Upper lobe of left lung (tissue), 6 donors: ENCODE measurements at regions not wholly inside any gene's neighbourhood (a gene's known extent, or its start where the extent isn't known, plus 50 kb on each side); places are given as distances from the start of the nearest gene placed in this dataset.
"Not testable (repeated sequence)": the region's sequence is repeated elsewhere in the genome, so short reads cannot be mapped to it uniquely, and the experiment has no call there.

Experiments used
- ATAC-seq, 2 donors: fragments of 200-7000 bp; cut with Tn5 transposase; one replicate each; pipeline ENCODE4 v1.9.1; 2022; ENCODE audit warnings: mild to moderate bottlenecking in 2 of 2, moderate library complexity in 2 of 2; ENCODE audit not compliant: low FRiP score in 2 of 2
- DNase-seq, 2 donors: peaks; one replicate each; pipeline ENCODE4 v3.0.0-alpha.2; 2019 to 2020
- H3K27ac ChIP-seq, 4 donors: fragments of 200-600 bp; sonication (generic); one replicate each; pipeline ENCODE4 v1.5.1; 2016 to 2019
- H3K27me3 ChIP-seq, 4 donors: fragments of 200-600 bp; sonication (generic); one replicate each; pipeline ENCODE4 v1.5.1; 2017 to 2019
- H3K36me3 ChIP-seq, 4 donors: fragments of 200-600 bp; sonication (generic); one replicate each; pipeline ENCODE4 v1.5.1; 2016 to 2019
- H3K4me1 ChIP-seq, 4 donors: fragments of 200-600 bp; sonication (generic); one replicate each; pipeline ENCODE4 v1.5.1; 2018 to 2019
- H3K4me3 ChIP-seq, 4 donors: fragments of 200-600 bp; sonication (generic); one replicate each; pipeline ENCODE4 v1.5.1; 2017 to 2019; ENCODE audit warnings: mild to moderate bottlenecking in 2 of 4, moderate library complexity in 1 of 4
- H3K9me3 ChIP-seq, 4 donors: fragments of 200-600 bp; sonication (generic); one replicate each; pipeline ENCODE4 v1.5.1; 2018 to 2019
- EP300 ChIP-seq, 4 donors: sonication (generic); formaldehyde crosslinking; IDR thresholded peaks; one replicate each; pipeline ENCODE4 v1.5.1; 2017; ENCODE audit warnings: antibody characterized with exemption in 4 of 4, control low read depth in 2 of 4
- POLR2A ChIP-seq, 4 donors: fragments of 450-650 bp; IDR thresholded peaks; one replicate each; pipeline ENCODE4 v1.5.1; 2016 to 2017; ENCODE audit warnings: antibody characterized with exemption in 4 of 4, mild to moderate bottlenecking in 2 of 4
- POLR2AphosphoS5 ChIP-seq, 2 donors: sonication (generic); formaldehyde crosslinking; IDR thresholded peaks; one replicate each; pipeline ENCODE4 v1.5.1; 2017; ENCODE audit warnings: antibody characterized with exemption in 2 of 2
- WGBS, 2 donors: methylation state at CpG; one replicate each; pipeline ENCODE4 v1.1.5; 2017 to 2018; 5-methylcytosine and 5-hydroxymethylcytosine counted together
- TF ChIP-seq, protein P1 (sequence below), 6 experiments: fragments of 450-650 bp in 4 of 6; fragments of 200-600 bp in 2 of 6; sonication (generic) in 2 of 6; IDR thresholded peaks; one replicate each; pipeline ENCODE4 v1.5.1; 2016 to 2019; ENCODE audit warnings: antibody characterized with exemption in 6 of 6
- donor health status: DM: no; HTN: no; CAD: no; lungs with moderate emphysema.
- donor health status: DM: no; HTN: yes; CAD: no; lungs with severe emphysema.

DNA sequence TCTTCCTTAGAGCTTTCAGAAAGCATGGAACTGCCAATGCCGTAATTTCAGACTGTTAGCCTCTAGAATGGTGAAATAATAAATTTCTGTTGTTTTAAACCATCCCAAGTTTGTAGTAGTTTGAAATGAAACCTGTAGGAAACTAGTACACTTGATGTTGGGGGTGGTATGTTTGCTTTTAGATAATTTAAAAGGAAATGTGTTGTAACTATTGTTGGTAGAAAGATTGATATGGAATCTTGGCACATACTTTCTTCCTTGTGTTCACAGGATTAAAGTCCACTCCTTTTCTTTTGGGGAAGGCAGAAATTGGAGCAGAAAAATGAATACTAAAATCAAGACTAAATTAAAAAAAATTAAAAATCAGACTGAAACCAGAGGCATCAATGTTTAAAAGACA lies 66.0 kb upstream of the ARRDC3 start:
- no peaks in the 10 kb centered on the region for H3K36me3 ChIP-seq
- no peak overlapping the region for H3K27ac ChIP-seq
- H3K4me1 ChIP-seq, result no peaks in the 10 kb centered on the region
- DNase-seq (no peak), ATAC-seq (no peak)
- no peak for TF ChIP-seq POLR2AphosphoS5 (IDR thresholded peaks at IDR 0.05)
- TF ChIP-seq POLR2A (IDR thresholded peaks at IDR 0.05), result no peak
- no peak for TF ChIP-seq EP300 (IDR thresholded peaks at IDR 0.05)
- TF ChIP-seq, protein P1, sequence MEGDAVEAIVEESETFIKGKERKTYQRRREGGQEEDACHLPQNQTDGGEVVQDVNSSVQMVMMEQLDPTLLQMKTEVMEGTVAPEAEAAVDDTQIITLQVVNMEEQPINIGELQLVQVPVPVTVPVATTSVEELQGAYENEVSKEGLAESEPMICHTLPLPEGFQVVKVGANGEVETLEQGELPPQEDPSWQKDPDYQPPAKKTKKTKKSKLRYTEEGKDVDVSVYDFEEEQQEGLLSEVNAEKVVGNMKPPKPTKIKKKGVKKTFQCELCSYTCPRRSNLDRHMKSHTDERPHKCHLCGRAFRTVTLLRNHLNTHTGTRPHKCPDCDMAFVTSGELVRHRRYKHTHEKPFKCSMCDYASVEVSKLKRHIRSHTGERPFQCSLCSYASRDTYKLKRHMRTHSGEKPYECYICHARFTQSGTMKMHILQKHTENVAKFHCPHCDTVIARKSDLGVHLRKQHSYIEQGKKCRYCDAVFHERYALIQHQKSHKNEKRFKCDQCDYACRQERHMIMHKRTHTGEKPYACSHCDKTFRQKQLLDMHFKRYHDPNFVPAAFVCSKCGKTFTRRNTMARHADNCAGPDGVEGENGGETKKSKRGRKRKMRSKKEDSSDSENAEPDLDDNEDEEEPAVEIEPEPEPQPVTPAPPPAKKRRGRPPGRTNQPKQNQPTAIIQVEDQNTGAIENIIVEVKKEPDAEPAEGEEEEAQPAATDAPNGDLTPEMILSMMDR (IDR thresholded peaks at IDR 0.05), result no peak
- no peaks in the 10 kb centered on the region for H3K9me3 ChIP-seq
- WGBS, 2 donors, result 63 to 94% methylated on average over 1 of the region's 1 CpG
- H3K4me3 ChIP-seq, result no peak overlapping the region
- no peaks in the 10 kb centered on the region for H3K27me3 ChIP-seq

DNA sequence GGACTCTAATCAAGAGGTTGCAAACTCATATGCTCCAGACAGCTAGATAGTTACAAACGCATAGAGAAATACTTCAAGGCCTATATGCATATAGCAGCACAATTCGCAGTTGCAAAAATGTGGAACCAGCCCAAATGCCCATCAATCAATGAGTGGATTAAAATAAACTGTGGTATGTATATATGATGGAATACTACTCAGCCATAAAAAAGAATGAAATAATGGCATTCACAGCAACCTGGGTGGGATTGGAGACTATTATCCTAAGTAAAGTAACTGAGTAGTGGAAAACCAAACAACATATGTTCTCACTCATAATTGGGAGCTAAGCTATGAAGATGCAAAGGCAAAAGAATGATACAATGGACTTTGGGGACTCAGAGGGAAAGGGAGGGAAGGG lies 65.0 kb upstream of the ARRDC3 start:
- not testable (repeated sequence) for H3K27ac ChIP-seq, H3K27me3 ChIP-seq, DNase-seq, H3K4me1 ChIP-seq, H3K4me3 ChIP-seq, H3K36me3 ChIP-seq, H3K9me3 ChIP-seq, ATAC-seq
- WGBS, 2 donors, result 98 to 100% methylated on average over 2 of the region's 2 CpGs

DNA sequence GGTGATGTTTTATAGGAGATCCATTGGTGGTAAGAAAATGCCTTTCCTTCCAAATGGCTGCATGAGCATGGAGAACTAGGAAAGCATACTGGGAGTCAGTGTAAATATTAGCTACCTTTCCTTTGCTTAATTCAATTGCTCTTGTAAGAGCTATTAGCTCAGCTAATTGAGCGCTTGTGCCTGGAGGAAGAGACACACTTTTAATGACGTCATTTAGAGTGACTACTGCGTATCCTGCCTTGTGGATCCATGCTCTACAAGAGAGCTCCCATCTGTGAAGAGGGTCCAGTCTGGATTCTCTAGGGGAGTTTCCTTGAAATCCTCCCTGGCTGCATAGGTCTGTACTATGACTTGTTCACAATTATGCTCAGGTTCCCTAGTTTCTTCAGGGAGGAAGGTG lies 63.8 kb upstream of the ARRDC3 start:
- H3K27me3 ChIP-seq, DNase-seq, H3K4me1 ChIP-seq, H3K36me3 ChIP-seq, H3K9me3 ChIP-seq, ATAC-seq, H3K4me3 ChIP-seq, H3K27ac ChIP-seq: not testable (repeated sequence)
- WGBS, 2 donors, result 51 to 63% methylated on average over 3 of the region's 3 CpGs

DNA sequence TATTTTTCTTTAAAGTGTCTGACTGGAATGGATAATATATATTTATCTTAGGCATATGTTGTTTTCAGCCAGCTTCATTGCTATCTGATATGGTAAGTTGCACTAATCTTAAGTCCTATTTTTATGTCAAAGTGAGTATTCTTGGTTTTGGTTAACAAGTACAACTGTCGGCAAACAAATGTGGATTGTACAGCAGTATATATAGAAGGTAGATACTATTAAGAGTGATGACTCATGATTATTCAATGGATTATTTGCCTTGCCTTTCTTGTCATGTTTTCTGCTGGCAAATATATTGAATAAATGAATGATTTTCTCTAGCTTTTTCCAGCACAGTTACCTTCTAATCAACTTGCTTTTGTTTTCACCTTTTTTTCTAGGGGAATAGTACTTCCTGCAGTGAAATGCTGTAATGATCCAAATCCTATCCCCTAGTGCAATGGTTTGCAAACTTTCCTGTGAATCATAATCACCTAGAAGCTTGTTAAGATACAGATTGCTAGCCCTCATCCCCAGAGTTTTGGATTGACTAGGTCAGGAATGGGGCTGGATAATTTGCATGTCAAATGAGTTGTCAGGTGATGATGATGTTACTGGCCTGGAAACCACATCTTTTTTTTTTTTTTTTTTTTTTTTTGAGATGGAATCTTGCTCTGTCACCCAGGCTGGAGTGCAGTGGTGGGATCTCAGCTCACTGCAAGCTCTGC lies 60.8 kb upstream of the ARRDC3 start:
- no peaks in the 10 kb centered on the region for H3K36me3 ChIP-seq
- TF ChIP-seq POLR2AphosphoS5 (IDR thresholded peaks at IDR 0.05) (no peak), EP300 (IDR thresholded peaks at IDR 0.05) (no peak), POLR2A (IDR thresholded peaks at IDR 0.05) (no peak)
- TF ChIP-seq, protein P1 (IDR thresholded peaks at IDR 0.05), result no peak
- H3K27me3 ChIP-seq, result no peaks in the 10 kb centered on the region
- ATAC-seq (no peak), DNase-seq (no peak)
- 81 to 82% methylated on average over 1 of the region's 1 CpG for WGBS, 2 donors
- no peak overlapping the region for H3K4me3 ChIP-seq
- H3K9me3 ChIP-seq, result no peaks in the 10 kb centered on the region
- no peaks in the 10 kb centered on the region for H3K4me1 ChIP-seq
- H3K27ac ChIP-seq, result no peak overlapping the region

DNA sequence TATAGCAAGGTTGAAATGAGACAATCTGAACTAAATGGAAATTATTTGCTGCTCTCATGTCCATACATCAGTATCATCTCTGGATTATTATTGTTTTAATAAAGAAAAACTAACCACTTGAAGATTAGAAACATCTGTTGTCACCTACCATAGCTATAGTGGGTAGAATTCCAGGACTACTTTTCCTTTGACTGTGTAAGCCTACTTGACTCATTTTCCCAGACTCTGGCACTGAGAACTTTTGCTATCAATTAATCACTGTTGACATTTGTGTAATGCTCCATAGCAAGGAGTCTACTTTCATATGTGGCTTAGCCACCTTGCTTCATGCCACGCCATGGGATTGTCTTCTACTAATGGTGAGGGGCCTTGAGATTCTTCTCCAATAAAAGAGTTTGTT lies 59.9 kb upstream of the ARRDC3 start:
- WGBS, 2 donors, result 86 to 89% methylated on average over 1 of the region's 1 CpG
- no peaks in the 10 kb centered on the region for H3K27me3 ChIP-seq
- no peaks in the 10 kb centered on the region for H3K4me1 ChIP-seq
- TF ChIP-seq, protein P1 (IDR thresholded peaks at IDR 0.05), result no peak
- no peak for TF ChIP-seq POLR2AphosphoS5 (IDR thresholded peaks at IDR 0.05)
- TF ChIP-seq POLR2A (IDR thresholded peaks at IDR 0.05), result no peak
- no peak for TF ChIP-seq EP300 (IDR thresholded peaks at IDR 0.05)
- H3K4me3 ChIP-seq, result no peak overlapping the region
- no peak overlapping the region for H3K27ac ChIP-seq
- DNase-seq, result no peak
- no peaks in the 10 kb centered on the region for H3K9me3 ChIP-seq
- ATAC-seq, result no peak
- H3K36me3 ChIP-seq, result no peaks in the 10 kb centered on the region

DNA sequence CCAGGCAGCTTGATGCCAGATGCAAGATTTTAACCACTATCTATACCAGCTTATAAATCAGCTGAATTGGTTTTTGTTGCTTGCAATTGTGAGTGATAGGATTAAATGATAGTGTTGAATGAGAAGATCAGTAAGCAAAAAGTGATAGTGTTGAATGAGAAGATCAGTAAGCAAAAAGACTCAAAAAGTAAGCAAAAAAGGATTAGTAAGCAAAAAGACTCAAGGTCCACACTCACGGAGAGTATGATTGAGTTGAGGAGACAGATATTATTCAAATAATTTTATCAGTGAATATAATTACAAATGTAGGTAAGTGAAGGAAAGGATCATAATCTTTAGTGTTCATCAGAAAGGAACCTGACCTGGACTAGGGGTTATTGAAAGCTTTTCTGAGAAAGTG lies 58.0 kb upstream of the ARRDC3 start:
- H3K36me3 ChIP-seq, result no peaks in the 10 kb centered on the region
- no peak overlapping the region for H3K27ac ChIP-seq
- H3K4me1 ChIP-seq, result no peaks in the 10 kb centered on the region
- H3K27me3 ChIP-seq, result no peaks in the 10 kb centered on the region
- TF ChIP-seq EP300 (IDR thresholded peaks at IDR 0.05), result no peak
- no peak for TF ChIP-seq POLR2AphosphoS5 (IDR thresholded peaks at IDR 0.05)
- TF ChIP-seq, protein P1 (IDR thresholded peaks at IDR 0.05), result no peak
- TF ChIP-seq POLR2A (IDR thresholded peaks at IDR 0.05), result no peak
- 98 to 100% methylated on average over 1 of the region's 1 CpG for WGBS, 2 donors
- H3K4me3 ChIP-seq, result no peak overlapping the region
- DNase-seq (no peak), ATAC-seq (no peak)
- H3K9me3 ChIP-seq, result no peaks in the 10 kb centered on the region
